PC-9 (cell line): ENCODE measurements at regions not wholly inside any gene's neighbourhood (a gene's known extent, or its start where the extent isn't known, plus 50 kb on each side); places are given as distances from the start of the nearest gene placed in this dataset.
"Not testable (repeated sequence)": the region's sequence is repeated elsewhere in the genome, so short reads cannot be mapped to it uniquely, and the experiment has no call there.

ENCODE experiments used
- BruUV-seq: library from RNA; stranded (reverse); fragments of 400-500 nt; replicated peaks from 2 replicates; lab custom pipeline; 2021; lab: Mats Ljungman, UMichigan
- CTCF ChIA-PET: fragments of 300-600 bp; sonication (Branson Sonifier 250); formaldehyde crosslinking; loops from one replicate; lab custom pipeline; 2022; ENCODE audit warnings: antibody characterized with exemption; lab: Charles Lee
- POLR2A ChIA-PET: fragments of 300-600 bp; sonication (Branson Sonifier 250); formaldehyde crosslinking; loops from one replicate; lab custom pipeline; 2022; ENCODE audit warnings: antibody characterized with exemption; ENCODE audit not compliant: unreplicated experiment; lab: Charles Lee
- DNase-seq, 2 experiments: peaks; one replicate each; pipeline versions ENCODE4 v3.0.0 to v3.0.0-alpha.2; 2015 to 2022; ENCODE audit warnings: mixed read lengths in 1 of 2
- H2AFZ ChIP-seq: fragments of 200-600 bp; sonication (generic); 2 replicates; pipeline ENCODE4 v1.8.1; 2017; ENCODE audit warnings: antibody characterized with exemption
- H3F3A ChIP-seq: fragments of 200-600 bp; sonication (generic); 2 replicates; pipeline ENCODE4 v1.8.1; 2017; ENCODE audit warnings: antibody characterized with exemption, mild to moderate bottlenecking, low read depth; ENCODE audit not compliant: insufficient read depth
- H3K27ac ChIP-seq: fragments of 200-600 bp; sonication (generic); 2 replicates; pipeline ENCODE4 v1.6.1; 2016; ENCODE audit warnings: mixed run types
- H3K27me3 ChIP-seq: fragments of 200-600 bp; sonication (generic); 2 replicates; pipeline ENCODE4 v1.6.1; 2016; ENCODE audit warnings: low read depth, mixed run types; ENCODE audit not compliant: insufficient read depth
- H3K36me3 ChIP-seq: fragments of 200-600 bp; sonication (generic); 2 replicates; pipeline ENCODE4 v1.6.1; 2016; ENCODE audit warnings: low read depth, mixed run types
- H3K4me1 ChIP-seq: fragments of 200-600 bp; sonication (generic); replicated peaks from 2 replicates; pipeline ENCODE4 v1.6.1; 2016; ENCODE audit warnings: mixed run types; ENCODE audit not compliant: insufficient read depth
- H3K4me2 ChIP-seq: fragments of 200-600 bp; sonication (generic); 2 replicates; pipeline ENCODE4 v1.6.1; 2017; ENCODE audit warnings: mixed run types
- H3K4me3 ChIP-seq: fragments of 200-600 bp; sonication (generic); 2 replicates; pipeline ENCODE4 v1.6.1; 2016; ENCODE audit warnings: mixed run types
- H3K79me2 ChIP-seq: fragments of 200-600 bp; sonication (generic); 2 replicates; pipeline ENCODE4 v1.6.1; 2017; ENCODE audit warnings: low read depth, mixed run types
- H3K9me2 ChIP-seq: fragments of 200-600 bp; sonication (generic); 2 replicates; pipeline ENCODE4 v1.8.1; 2017; ENCODE audit warnings: mild to moderate bottlenecking; ENCODE audit not compliant: insufficient read depth
- H3K9me3 ChIP-seq: fragments of 200-600 bp; sonication (generic); 2 replicates; pipeline ENCODE4 v1.8.1; 2016; ENCODE audit warnings: low read depth; ENCODE audit not compliant: insufficient read depth
- H4K20me1 ChIP-seq: fragments of 200-600 bp; sonication (generic); 2 replicates; pipeline ENCODE4 v1.8.1; 2017; ENCODE audit not compliant: insufficient read depth
- CTCF ChIP-seq: fragments of 200-600 bp; sonication (generic); conservative IDR thresholded peaks from 2 replicates; pipeline ENCODE4 v1.6.1; 2017; ENCODE audit warnings: mixed run types, antibody characterized with exemption, mild to moderate bottlenecking, moderate library complexity
- EZH2 ChIP-seq: fragments of 200-600 bp; sonication (generic); IDR thresholded peaks from 2 replicates; pipeline ENCODE4 v1.8.0; 2017; ENCODE audit warnings: antibody characterized with exemption, low read depth
- intact Hi-C: fragments of 100-400 bp; cut with micrococcal nuclease; formaldehyde crosslinking; loops from one replicate; pipeline ENCODE4 v1.10.0; 2022; ENCODE audit not compliant: unreplicated experiment

GRCh38 chr3:3927965-3928364, 128.7 kb downstream of the LRRN1 start:
- Histone ChIP-seq H3K4me3 (no peak overlapping the region), H3F3A (no peaks in the 10 kb centered on the region), H2AFZ (no peak overlapping the region), H3K27ac (no peak overlapping the region), H3K9me2 (no peaks in the 10 kb centered on the region), H3K36me3 (no peaks in the 10 kb centered on the region), H3K9me3 (no peaks in the 10 kb centered on the region), H3K79me2 (no peaks in the 10 kb centered on the region), H3K27me3 (no peaks in the 10 kb centered on the region), H3K4me2 (no peak overlapping the region), H3K4me1 (no peaks in the 10 kb centered on the region), H4K20me1 (no peaks in the 10 kb centered on the region)
- POLR2A ChIA-PET = no interaction called here
- no peak for DNase-seq
- CTCF ChIA-PET = no interaction called here
- intact Hi-C loops = no loop called here
- BruUV-seq = no TSS peak
- TF ChIP-seq EZH2 = no peak
- no peak for TF ChIP-seq CTCF

GRCh38 chr3:3941380-3941779, 142.1 kb downstream of the LRRN1 start:
- H3K79me2 ChIP-seq, CTCF ChIA-PET, H3K36me3 ChIP-seq, H3K4me3 ChIP-seq, H4K20me1 ChIP-seq, H3K27me3 ChIP-seq, H3K4me1 ChIP-seq, H3K4me2 ChIP-seq, DNase-seq, H3K9me2 ChIP-seq, BruUV-seq, H3K27ac ChIP-seq, H3K9me3 ChIP-seq, H2AFZ ChIP-seq, H3F3A ChIP-seq, POLR2A ChIA-PET, intact Hi-C loops: not testable (repeated sequence)

GRCh38 chr3:3951071-3951470, 151.8 kb downstream of the LRRN1 start:
- Histone ChIP-seq H3K9me3 (no peaks in the 10 kb centered on the region), H3K9me2 (no peaks in the 10 kb centered on the region), H3K4me3 (no peak overlapping the region), H3K79me2 (no peaks in the 10 kb centered on the region), H3K4me2 (no peak overlapping the region), H3F3A (no peaks in the 10 kb centered on the region), H3K36me3 (no peaks in the 10 kb centered on the region), H3K27ac (no peak overlapping the region), H3K27me3 (no peaks in the 10 kb centered on the region), H4K20me1 (no peaks in the 10 kb centered on the region), H3K4me1 (no peaks in the 10 kb centered on the region), H2AFZ (no peak overlapping the region)
- no TSS peak for BruUV-seq
- intact Hi-C loops = no loop called here
- CTCF ChIA-PET = no interaction called here
- DNase-seq = no peak
- POLR2A ChIA-PET = no interaction called here
- no peak for TF ChIP-seq EZH2
- TF ChIP-seq CTCF = no peak

- intact Hi-C loops = no loop called here
- H3K4me1 ChIP-seq = no peaks in the 10 kb centered on the region
- H3K79me2 ChIP-seq = no peaks in the 10 kb centered on the region
- no peaks in the 10 kb centered on the region for H3K9me3 ChIP-seq
- H3K4me3 ChIP-seq = no peak overlapping the region
- no peaks in the 10 kb centered on the region for H3K27me3 ChIP-seq
- H3K36me3 ChIP-seq = no peaks in the 10 kb centered on the region
- BruUV-seq = no TSS peak
- POLR2A ChIA-PET = no interaction called here
- no peak overlapping the region for H3K4me2 ChIP-seq
- H3K27ac ChIP-seq = no peak overlapping the region
- H3F3A ChIP-seq = no peaks in the 10 kb centered on the region
- CTCF ChIA-PET = no interaction called here
- no peak for DNase-seq
- no peaks in the 10 kb centered on the region for H4K20me1 ChIP-seq
- TF ChIP-seq EZH2 = no peak
- no peaks in the 10 kb centered on the region for H3K9me2 ChIP-seq
- no peak overlapping the region for H2AFZ ChIP-seq
These were observed 152.3 kb downstream of the LRRN1 start for GRCh38 chr3:3951501-3951900.

GRCh38 chr3:3962867-3963266, 163.6 kb downstream of the LRRN1 start:
- H3K9me2 ChIP-seq, BruUV-seq, intact Hi-C loops, H3K36me3 ChIP-seq, H3K4me1 ChIP-seq, DNase-seq, H2AFZ ChIP-seq, H3K9me3 ChIP-seq, H3K79me2 ChIP-seq, H4K20me1 ChIP-seq, CTCF ChIA-PET, H3K4me2 ChIP-seq, POLR2A ChIA-PET, H3F3A ChIP-seq, H3K27me3 ChIP-seq, H3K4me3 ChIP-seq, H3K27ac ChIP-seq: not testable (repeated sequence)
